ENCODE measurements at regions not wholly inside any gene's neighbourhood (a gene's known extent, or its start where the extent isn't known, plus 50 kb on each side); places are given as distances from the start of the nearest gene placed in this dataset.

DNA sequence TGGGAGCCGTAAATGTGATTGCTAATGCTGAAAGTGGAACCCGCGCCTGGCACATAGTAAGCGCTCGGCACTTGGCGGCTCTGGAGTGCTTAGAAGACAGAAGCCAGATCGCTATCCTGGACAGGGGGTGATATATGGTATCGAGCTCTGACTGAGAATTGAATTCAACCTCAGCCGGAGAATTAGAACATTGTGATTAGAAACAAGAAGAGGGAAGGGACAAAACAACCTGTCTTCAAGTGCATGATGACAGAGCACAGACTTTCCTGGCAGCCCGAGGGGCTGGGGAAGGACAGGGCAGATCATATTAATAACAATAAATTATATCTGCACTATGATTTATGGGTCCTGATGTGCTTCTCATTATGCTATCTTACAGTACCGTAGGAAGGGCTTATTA is 66.9 kb upstream of the TBX3 start:
- Histone ChIP-seq H3K9me3 (no peaks in the 10 kb centered on the region), H3K4me1 (no peaks in the 10 kb centered on the region), H3K4me2 (no peak overlapping the region), H3K4me3 (no peak overlapping the region), H3K27ac (no peak overlapping the region)
- no peak for DNase-seq (ENCODE audit: low read depth in 1 of 2, low spot score in 1 of 2)
- ChIA-PET CTCF (no interaction called here), POLR2A (no interaction called here)
- TF ChIP-seq ZNF302 (CRISPR knock-in tag; IDR thresholded peaks at IDR 0.05) (no peak), CHD4 (IDR thresholded peaks at IDR 0.05; ENCODE audit: borderline replicate concordance) (no peak), MAFK (IDR thresholded peaks at IDR 0.05; ENCODE audit: partially characterized antibody) (no peak), HOXB5 (CRISPR knock-in tag; IDR thresholded peaks at IDR 0.05) (no peak), TFCP2L1 (CRISPR knock-in tag; IDR thresholded peaks at IDR 0.05) (no peak), NR3C1 (IDR thresholded peaks at IDR 0.05) (no peak), HOXA7 (CRISPR knock-in tag; IDR thresholded peaks at IDR 0.05) (no peak), MYC (IDR thresholded peaks at IDR 0.05; ENCODE audit: borderline replicate concordance, low read length) (no peak), RARB (CRISPR knock-in tag; IDR thresholded peaks at IDR 0.05) (no peak), SREBF2 (IDR thresholded peaks at IDR 0.05) (no peak)
- TF ChIP-seq, protein P1, sequence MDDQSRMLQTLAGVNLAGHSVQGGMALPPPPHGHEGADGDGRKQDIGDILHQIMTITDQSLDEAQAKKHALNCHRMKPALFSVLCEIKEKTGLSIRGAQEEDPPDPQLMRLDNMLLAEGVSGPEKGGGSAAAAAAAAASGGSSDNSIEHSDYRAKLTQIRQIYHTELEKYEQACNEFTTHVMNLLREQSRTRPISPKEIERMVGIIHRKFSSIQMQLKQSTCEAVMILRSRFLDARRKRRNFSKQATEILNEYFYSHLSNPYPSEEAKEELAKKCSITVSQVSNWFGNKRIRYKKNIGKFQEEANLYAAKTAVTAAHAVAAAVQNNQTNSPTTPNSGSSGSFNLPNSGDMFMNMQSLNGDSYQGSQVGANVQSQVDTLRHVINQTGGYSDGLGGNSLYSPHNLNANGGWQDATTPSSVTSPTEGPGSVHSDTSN (IDR thresholded peaks at IDR 0.05), result no peak
- TF ChIP-seq, protein P2, sequence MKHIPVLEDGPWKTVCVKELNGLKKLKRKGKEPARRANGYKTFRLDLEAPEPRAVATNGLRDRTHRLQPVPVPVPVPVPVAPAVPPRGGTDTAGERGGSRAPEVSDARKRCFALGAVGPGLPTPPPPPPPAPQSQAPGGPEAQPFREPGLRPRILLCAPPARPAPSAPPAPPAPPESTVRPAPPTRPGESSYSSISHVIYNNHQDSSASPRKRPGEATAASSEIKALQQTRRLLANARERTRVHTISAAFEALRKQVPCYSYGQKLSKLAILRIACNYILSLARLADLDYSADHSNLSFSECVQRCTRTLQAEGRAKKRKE (CRISPR knock-in tag; IDR thresholded peaks at IDR 0.05; ENCODE audit: low read depth), result no peak
- TF ChIP-seq, protein P3, sequence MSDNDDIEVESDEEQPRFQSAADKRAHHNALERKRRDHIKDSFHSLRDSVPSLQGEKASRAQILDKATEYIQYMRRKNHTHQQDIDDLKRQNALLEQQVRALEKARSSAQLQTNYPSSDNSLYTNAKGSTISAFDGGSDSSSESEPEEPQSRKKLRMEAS (IDR thresholded peaks at IDR 0.05), result no peak
- TF ChIP-seq, protein P4, sequence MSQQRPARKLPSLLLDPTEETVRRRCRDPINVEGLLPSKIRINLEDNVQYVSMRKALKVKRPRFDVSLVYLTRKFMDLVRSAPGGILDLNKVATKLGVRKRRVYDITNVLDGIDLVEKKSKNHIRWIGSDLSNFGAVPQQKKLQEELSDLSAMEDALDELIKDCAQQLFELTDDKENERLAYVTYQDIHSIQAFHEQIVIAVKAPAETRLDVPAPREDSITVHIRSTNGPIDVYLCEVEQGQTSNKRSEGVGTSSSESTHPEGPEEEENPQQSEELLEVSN (IDR thresholded peaks at IDR 0.05; ENCODE audit: borderline replicate concordance, low read depth), result no peak
- no peak for ATAC-seq
- WGBS (ENCODE audit: missing lambda C conversion rate), result 82% methylated on average over 11 of the region's 11 CpGs
- FAIRE-seq, result no peak

DNA sequence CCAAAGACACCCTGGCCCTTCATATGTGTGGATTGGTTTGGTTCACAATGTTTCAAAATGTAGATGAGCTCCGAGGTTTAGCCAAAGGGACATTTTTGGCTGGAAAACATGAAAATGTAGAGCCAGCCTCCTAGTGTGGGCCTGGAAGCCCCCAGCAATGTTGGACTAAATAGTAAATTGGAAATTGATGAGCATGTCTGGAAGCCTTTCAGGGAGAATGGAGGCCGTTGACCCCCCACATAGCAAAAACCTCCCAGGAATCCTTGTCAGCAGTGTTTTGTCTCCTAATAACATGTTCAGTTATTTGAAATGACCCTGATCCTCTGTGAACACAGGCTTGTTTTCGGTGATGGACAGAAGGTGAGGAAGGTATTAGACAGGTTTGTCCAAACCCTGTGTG is 65.1 kb upstream of the TBX3 start:
- Histone ChIP-seq H3K9me3 (no peaks in the 10 kb centered on the region), H3K27ac (no peak overlapping the region), H3K4me1 (no peaks in the 10 kb centered on the region), H3K4me3 (no peak overlapping the region), H3K4me2 (no peak overlapping the region)
- DNase-seq (ENCODE audit: low read depth in 1 of 2, low spot score in 1 of 2), result no peak
- ATAC-seq, result no peak
- CTCF ChIA-PET, result no interaction called here
- FAIRE-seq, result no peak
- 60% methylated on average over 3 of the region's 3 CpGs for WGBS (ENCODE audit: missing lambda C conversion rate)
- POLR2A ChIA-PET, result no interaction called here
- TF ChIP-seq KDM1A (IDR thresholded peaks at IDR 0.05; ENCODE audit: low read depth) (no peak), HOXA7 (CRISPR knock-in tag; IDR thresholded peaks at IDR 0.05) (no peak), POLR2A (IDR thresholded peaks at IDR 0.05; ENCODE audit: low read length) (no peak), RNF2 (IDR thresholded peaks at IDR 0.05; ENCODE audit: borderline replicate concordance, low read depth) (no peak), EHMT2 (IDR thresholded peaks at IDR 0.05; ENCODE audit: low read depth) (no peak), PHF8 (IDR thresholded peaks at IDR 0.05; ENCODE audit: borderline replicate concordance, low read depth) (no peak), TP53 (CRISPR knock-in tag; IDR thresholded peaks at IDR 0.05) (no peak)
- TF ChIP-seq, protein P5, sequence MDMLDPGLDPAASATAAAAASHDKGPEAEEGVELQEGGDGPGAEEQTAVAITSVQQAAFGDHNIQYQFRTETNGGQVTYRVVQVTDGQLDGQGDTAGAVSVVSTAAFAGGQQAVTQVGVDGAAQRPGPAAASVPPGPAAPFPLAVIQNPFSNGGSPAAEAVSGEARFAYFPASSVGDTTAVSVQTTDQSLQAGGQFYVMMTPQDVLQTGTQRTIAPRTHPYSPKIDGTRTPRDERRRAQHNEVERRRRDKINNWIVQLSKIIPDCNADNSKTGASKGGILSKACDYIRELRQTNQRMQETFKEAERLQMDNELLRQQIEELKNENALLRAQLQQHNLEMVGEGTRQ (IDR thresholded peaks at IDR 0.05), result no peak
- TF ChIP-seq, protein P6, sequence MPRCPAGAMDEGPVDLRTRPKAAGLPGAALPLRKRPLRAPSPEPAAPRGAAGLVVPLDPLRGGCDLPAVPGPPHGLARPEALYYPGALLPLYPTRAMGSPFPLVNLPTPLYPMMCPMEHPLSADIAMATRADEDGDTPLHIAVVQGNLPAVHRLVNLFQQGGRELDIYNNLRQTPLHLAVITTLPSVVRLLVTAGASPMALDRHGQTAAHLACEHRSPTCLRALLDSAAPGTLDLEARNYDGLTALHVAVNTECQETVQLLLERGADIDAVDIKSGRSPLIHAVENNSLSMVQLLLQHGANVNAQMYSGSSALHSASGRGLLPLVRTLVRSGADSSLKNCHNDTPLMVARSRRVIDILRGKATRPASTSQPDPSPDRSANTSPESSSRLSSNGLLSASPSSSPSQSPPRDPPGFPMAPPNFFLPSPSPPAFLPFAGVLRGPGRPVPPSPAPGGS (IDR thresholded peaks at IDR 0.05), result no peak

Data from A549 (cell line).